Endothelial cell of umbilical vein (primary cell): ENCODE measurements at regions not wholly inside any gene's neighbourhood (a gene's known extent, or its start where the extent isn't known, plus 50 kb on each side); places are given as distances from the start of the nearest gene placed in this dataset.

ENCODE experiments used
- POLR2A ChIP-seq: IDR thresholded peaks from 2 replicates; pipeline ENCODE4 v1.6.1; 2012; ENCODE audit warnings: low read depth, mild to moderate bottlenecking, control low read depth, low read length
- POLR2AphosphoS5 ChIP-seq: IDR thresholded peaks from 2 replicates; pipeline ENCODE4 v1.6.1; 2012; ENCODE audit warnings: low read depth, mild to moderate bottlenecking, control low read depth, low read length, moderate library complexity; ENCODE audit not compliant: insufficient read depth
- TF ChIP-seq, protein P1 (sequence below): IDR thresholded peaks from 2 replicates; pipeline ENCODE4 v1.6.1; 2011; ENCODE audit not compliant: insufficient read depth, insufficient read length

- TF ChIP-seq POLR2A (no peak), POLR2AphosphoS5 (no peak)
- TF ChIP-seq, protein P1, sequence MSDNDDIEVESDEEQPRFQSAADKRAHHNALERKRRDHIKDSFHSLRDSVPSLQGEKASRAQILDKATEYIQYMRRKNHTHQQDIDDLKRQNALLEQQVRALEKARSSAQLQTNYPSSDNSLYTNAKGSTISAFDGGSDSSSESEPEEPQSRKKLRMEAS, result no peak
Observed at GRCh38 chr4:149870008-149870407, 54.4 kb upstream of the IQCM start.
